ENCODE measurements at regions not wholly inside any gene's neighbourhood (a gene's known extent, or its start where the extent isn't known, plus 50 kb on each side); places are given as distances from the start of the nearest gene placed in this dataset.

DNA sequence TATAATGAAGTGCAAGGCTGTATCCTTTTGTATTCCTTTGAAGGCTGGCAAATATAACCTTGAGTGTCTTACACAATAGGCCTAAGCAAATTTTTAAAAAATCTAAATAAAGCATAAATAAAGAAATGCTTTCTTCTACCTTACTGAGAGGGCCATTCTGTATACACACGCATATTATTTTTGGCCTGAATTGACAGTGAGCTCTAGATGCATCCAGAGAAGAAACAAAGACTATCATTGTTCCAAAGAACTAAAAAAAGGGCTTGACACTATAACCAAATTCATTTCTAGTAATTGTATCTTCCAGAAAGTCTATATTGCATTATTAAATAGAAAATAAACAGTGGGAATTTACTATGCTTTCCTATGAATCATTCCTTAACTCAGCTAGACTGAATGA is 100.2 kb downstream of the MAGEB17 start:
- TF ChIP-seq, protein P1, sequence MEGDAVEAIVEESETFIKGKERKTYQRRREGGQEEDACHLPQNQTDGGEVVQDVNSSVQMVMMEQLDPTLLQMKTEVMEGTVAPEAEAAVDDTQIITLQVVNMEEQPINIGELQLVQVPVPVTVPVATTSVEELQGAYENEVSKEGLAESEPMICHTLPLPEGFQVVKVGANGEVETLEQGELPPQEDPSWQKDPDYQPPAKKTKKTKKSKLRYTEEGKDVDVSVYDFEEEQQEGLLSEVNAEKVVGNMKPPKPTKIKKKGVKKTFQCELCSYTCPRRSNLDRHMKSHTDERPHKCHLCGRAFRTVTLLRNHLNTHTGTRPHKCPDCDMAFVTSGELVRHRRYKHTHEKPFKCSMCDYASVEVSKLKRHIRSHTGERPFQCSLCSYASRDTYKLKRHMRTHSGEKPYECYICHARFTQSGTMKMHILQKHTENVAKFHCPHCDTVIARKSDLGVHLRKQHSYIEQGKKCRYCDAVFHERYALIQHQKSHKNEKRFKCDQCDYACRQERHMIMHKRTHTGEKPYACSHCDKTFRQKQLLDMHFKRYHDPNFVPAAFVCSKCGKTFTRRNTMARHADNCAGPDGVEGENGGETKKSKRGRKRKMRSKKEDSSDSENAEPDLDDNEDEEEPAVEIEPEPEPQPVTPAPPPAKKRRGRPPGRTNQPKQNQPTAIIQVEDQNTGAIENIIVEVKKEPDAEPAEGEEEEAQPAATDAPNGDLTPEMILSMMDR (IDR thresholded peaks at IDR 0.05) = no peak
- TF ChIP-seq POLR2A (IDR thresholded peaks at IDR 0.05) = no peak

All from esophagus squamous epithelium (tissue), 4 donors.